Mucosa of gallbladder (tissue), 1 donor: ENCODE measurements at regions not wholly inside any gene's neighbourhood (a gene's known extent, or its start where the extent isn't known, plus 50 kb on each side); places are given as distances from the start of the nearest gene placed in this dataset.

Experiments used
- DNase-seq: peaks from one replicate; pipeline ENCODE4 v3.0.0-alpha.2; 2020; ENCODE audit warnings: low spot score
- donor health status: DM: no; HTN: no; CAD: no.

- no peak for DNase-seq
Measured at GRCh38 chr2:239462191-239462515, 61.3 kb upstream of the HDAC4 start.

GRCh38 chr2:239461291-239462190, 60.7 kb upstream of the HDAC4 start:
- no peak for DNase-seq

- no peak for DNase-seq
Measured at GRCh38 chr2:239460780-239461179, 60.0 kb upstream of the HDAC4 start.

GRCh38 chr2:239459606-239460005, 58.8 kb upstream of the HDAC4 start:
- DNase-seq: no peak

- no peak for DNase-seq
Measured at GRCh38 chr2:239459056-239459455, 58.2 kb upstream of the HDAC4 start.

- DNase-seq: peak; percentile 6
Measured at GRCh38 chr2:239457586-239458445, 57.0 kb upstream of the HDAC4 start.

GRCh38 chr2:239456940-239457339, 56.1 kb upstream of the HDAC4 start:
- DNase-seq: peak; percentile 6

- peak; percentile 9 for DNase-seq
Measured at GRCh38 chr2:239455436-239456203, 54.8 kb upstream of the HDAC4 start.

- no peak for DNase-seq
Measured at GRCh38 chr2:239454507-239454906, 53.7 kb upstream of the HDAC4 start.
